ENCODE measurements at regions not wholly inside any gene's neighbourhood (a gene's known extent, or its start where the extent isn't known, plus 50 kb on each side); places are given as distances from the start of the nearest gene placed in this dataset.

GRCh38 chr9:111144741-111145140 is 106.5 kb upstream of the LPAR1 start:
- TF ChIP-seq CTCF (IDR thresholded peaks at IDR 0.05) (no peak), ZFX (IDR thresholded peaks at IDR 0.05; ENCODE audit: borderline replicate concordance) (no peak)
